ENCODE measurements at regions not wholly inside any gene's neighbourhood (a gene's known extent, or its start where the extent isn't known, plus 50 kb on each side); places are given as distances from the start of the nearest gene placed in this dataset.
"Not testable (repeated sequence)": the region's sequence is repeated elsewhere in the genome, so short reads cannot be mapped to it uniquely, and the experiment has no call there.

- no peak for DNase-seq (ENCODE audit: low read depth)
Observed at GRCh38 chr4:31748382-31748781, 1028.2 kb downstream of the PCDH7 start.

DNA sequence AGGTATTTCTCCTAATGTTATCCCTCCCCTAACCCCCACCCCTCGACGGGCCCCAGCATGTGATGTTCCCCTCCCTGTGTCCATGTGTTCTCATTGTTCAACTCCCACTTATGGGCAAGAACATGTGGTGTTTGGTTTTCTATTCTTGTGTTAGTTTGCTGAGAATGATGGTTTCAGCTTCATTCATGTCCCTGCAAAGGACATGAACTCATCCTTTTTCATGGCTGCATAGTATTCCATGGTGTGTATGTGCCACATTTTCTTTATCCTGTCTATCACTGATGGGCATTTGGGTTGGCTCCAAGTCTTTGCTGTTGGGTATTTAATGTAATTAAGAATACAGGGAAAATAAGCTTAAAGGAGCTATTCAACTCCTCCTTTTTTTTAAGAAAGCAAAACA is 1030.4 kb downstream of the PCDH7 start:
- not testable (repeated sequence) for DNase-seq (ENCODE audit: low read depth)

DNA sequence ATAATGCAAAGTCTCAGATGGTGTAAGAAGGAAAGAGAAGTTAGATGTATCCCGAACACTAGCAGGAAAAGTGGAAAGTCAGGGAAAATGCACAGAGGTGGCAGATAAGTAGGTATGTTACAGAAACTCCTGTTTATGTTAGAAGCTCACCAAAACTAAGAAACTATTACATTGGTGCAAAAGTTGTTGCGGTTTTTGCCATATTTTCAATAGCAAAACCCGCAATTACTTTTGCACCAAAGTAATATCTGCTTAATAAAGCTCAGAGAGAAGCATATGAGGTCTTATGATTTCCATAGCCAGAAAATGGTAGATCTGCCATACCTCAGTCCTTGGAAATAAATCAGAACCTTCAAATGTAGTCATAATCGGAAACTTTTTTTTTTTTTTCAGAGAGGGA is 1035.6 kb downstream of the PCDH7 start:
- DNase-seq (ENCODE audit: low read depth), result no peak

DNA sequence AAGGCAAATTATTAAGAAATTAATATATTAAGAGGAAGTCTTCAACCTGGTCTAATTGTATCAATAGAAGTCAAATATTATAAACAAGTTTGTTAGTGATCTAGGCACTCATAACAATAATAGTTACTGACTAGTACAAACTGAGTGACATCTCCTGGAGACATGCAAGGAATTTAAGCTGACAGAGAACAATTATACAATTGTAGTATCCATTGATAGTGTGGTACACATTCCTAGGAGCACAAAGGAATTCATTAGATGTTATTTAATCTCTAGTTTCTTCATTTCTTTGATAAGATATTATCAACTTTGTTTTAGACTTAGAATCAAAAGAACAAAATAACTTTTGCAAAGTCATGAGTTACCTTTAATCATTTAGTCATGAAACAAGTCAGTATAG is 1048.6 kb downstream of the PCDH7 start:
- DNase-seq (ENCODE audit: low read depth), result no peak

- DNase-seq (ENCODE audit: low read depth), result no peak
Observed at GRCh38 chr4:31783311-31783710, 1063.1 kb downstream of the PCDH7 start.

- DNase-seq (ENCODE audit: low read depth), result no peak
Observed at GRCh38 chr4:31784558-31784957, 1064.4 kb downstream of the PCDH7 start.

GRCh38 chr4:31787701-31788100 is 1067.5 kb downstream of the PCDH7 start:
- no peak for DNase-seq (ENCODE audit: low read depth)

GRCh38 chr4:31788676-31789075 is 1068.5 kb downstream of the PCDH7 start:
- DNase-seq (ENCODE audit: low read depth), result no peak

GRCh38 chr4:31791666-31792065 is 1071.5 kb downstream of the PCDH7 start:
- DNase-seq (ENCODE audit: low read depth), result no peak

DNA sequence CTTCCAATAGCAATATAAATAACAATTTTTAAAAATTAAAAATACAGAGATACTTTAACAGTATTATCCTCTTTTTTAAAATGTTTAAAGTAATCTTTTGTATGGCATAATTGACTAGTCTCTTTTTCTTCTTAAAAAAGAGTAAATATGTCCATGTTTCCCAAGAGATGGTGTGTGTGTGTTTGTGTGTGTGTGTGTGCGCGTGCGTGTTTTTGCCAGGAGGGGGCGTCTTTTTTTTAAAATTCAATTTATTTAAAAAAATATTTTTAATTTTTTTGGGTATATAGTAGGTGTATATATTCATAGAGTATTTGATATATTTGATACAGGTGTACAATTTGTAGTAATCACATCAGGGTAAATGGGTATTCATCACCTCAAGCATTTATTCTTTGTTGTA is 1073.7 kb downstream of the PCDH7 start:
- DNase-seq (ENCODE audit: low read depth), result no peak

- DNase-seq (ENCODE audit: low read depth), result not testable (repeated sequence)
Observed at GRCh38 chr4:31797052-31797451, 1076.9 kb downstream of the PCDH7 start.

DNA sequence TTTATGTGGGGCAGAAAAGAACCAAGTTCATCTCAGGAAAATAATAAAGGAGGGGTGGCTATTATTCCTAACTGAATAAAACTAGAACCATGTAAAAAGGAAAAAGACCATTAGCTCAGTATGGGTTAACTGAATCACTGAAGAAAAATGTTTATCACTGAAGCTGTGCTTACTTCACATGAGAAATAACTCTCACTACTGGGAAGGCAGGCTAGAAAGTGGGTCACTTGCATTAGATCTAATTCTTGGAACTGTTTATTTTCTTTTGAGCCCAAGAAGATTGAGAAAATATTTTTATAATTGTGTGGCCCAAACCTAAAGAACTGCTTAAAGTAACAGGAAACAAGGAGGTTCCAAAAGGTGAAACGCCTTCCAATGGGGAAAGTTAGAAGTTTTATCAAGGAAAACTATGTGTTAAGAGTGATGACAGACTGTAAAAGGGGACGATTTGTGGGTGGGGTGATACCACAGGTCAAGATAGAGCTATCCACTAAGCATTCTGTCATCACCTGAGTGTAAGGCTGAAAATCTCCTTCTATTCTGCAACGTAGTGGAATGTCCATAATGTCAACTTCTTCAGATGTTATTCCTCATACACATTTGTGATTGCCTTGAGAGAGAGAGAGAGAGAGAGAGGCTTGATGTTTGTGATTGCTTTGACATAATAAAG is 1083.5 kb downstream of the PCDH7 start:
- no peak for DNase-seq (ENCODE audit: low read depth)

DNA sequence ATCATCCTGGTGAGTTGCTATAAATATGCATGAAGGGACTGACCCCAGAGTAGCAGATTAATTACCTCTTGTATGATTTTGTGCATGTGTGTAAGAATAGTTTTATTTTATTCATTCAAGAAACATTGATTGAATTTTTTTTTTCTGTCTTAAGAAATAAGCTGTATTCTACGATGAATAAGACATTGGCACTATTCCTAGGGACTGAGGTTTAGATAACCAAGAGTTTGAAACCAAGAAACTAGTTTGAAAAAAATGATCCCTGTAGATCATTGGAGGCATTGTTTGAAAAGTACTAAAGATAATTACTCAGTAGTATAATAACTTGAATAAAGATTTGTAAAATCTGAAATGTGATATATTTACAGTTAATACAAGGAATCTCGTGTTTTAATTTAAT is 1086.9 kb downstream of the PCDH7 start:
- DNase-seq (ENCODE audit: low read depth), result no peak

GRCh38 chr4:31844350-31844749 is 1124.2 kb downstream of the PCDH7 start:
- no peak for DNase-seq (ENCODE audit: low read depth)

GRCh38 chr4:31851946-31852345 is 1131.8 kb downstream of the PCDH7 start:
- no peak for DNase-seq (ENCODE audit: low read depth)

DNA sequence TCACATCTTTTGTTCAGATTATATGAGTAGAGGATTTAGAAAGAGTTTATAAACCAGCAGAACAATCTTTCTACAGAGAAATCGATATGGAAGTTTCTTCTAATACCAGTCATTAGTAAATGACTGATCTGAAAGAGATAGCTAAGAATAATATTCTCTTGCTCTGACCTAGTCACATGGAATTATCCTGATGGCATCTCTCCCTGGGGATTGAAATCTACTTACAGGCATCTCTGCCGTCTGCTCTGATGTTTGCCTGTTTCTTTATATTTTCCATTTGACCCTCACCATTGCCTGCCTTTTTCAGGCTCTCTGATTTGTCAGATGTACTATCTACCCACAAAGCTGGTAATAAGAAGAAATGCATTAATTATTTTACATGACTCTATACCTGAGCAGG is 1157.3 kb downstream of the PCDH7 start:
- no peak for DNase-seq (ENCODE audit: low read depth)

DNA sequence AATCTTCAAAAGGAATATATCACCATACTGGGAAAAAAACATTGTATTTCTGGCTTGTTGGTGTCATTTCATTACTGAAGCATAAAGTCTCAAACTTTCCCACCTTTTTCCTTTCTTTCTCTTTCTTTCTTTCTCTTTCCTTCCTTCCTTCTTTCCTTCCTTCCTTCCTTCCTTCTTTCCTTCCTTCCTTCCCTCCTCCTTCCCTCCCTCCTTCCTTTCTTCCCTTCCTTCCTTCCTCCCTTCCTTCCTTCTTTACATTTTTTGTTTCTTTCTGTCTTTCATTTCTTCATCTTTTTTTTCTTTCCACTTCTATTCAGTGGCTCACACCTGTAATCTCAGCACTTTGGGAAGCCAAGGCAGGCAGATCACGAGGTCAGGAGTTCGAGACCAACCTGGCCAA is 1160.7 kb downstream of the PCDH7 start:
- DNase-seq (ENCODE audit: low read depth), result not testable (repeated sequence)

DNA sequence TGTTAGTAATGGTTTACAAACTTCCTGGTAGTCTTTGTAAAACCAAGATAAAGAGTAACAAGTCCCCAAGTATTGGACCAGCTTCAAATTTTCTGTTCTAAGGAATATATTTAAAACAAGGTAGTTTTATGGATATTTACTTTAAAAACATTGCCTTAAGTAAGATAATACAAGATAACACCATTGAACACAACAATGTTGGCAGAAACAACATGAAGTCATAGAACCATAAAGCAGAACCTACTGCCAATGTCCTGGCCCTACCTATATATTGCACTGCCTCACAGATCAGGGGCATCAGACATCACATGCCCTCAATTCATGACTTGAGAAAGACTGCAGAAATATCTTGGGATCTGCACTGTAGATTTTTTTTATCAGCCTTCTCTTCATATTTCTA is 1176.2 kb downstream of the PCDH7 start:
- DNase-seq (ENCODE audit: low read depth), result no peak

DNA sequence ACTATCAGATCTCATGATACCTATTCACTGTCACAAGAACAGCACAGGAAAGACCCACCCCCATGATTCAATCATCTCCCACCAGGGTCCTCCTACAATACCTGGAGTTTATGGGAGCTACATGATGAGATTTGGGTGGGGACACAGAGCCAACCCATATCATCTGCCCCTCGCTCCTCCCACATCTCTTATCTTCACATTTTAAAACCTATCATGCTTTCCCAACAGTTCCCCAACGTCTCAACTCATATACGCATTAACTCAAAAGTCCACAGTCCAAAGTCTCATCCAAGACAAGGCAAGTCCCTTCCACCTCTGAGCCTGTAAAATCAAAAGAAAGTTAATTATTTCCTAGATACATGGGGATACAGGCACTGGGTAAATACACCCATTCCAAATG is 1185.2 kb downstream of the PCDH7 start:
- DNase-seq (ENCODE audit: low read depth), result no peak

- no peak for DNase-seq (ENCODE audit: low read depth)
Observed at GRCh38 chr4:31908261-31908660, 1188.1 kb downstream of the PCDH7 start.

- DNase-seq (ENCODE audit: low read depth), result no peak
Observed at GRCh38 chr4:31917334-31917733, 1197.2 kb downstream of the PCDH7 start.

DNA sequence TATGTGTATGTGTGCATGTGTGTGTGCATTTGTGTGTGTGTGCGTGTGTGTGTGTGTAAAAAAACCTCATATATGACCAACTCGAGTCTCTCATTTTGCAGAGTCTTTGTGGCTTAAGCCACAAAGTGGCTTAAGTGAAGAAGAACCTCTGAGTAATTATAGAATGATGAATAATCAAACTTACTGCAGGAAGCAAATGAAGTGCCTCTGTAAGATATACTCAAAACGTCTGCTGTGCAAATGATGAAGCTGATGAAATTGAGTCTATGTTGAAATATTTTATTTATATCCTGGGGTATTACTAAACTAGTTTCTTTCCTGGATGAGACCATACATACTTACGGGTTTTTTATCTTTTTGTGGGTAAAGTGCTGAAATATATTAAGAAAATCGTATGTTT is 1198.7 kb downstream of the PCDH7 start:
- no peak for DNase-seq (ENCODE audit: low read depth)

DNA sequence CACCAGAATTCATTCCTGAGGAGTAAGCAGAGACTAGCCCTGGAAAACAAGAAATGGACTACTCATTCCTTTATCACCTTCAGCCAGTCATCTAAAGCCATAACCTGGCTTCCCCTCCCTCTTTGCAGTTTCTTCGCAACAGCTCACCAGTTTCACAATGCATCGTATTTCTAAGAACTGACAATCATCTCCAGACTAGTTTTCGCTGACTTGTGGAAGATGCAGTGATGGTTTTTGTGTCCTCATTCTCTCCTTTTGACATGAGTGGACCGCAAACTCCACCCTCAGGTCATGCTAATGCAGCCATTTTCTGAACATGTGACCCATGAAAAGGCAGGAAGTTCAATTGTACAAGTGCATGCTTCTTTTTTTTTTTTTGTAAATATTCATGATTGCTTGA is 1203.5 kb downstream of the PCDH7 start:
- DNase-seq (ENCODE audit: low read depth), result no peak

GRCh38 chr4:31929676-31930345 is 1209.6 kb downstream of the PCDH7 start:
- DNase-seq (ENCODE audit: low read depth), result no peak

Data from activated T-cell treated with anti-CD3 and anti-CD28 coated beads for 48 hours (primary cell).